ENCODE measurements at regions not wholly inside any gene's neighbourhood (a gene's known extent, or its start where the extent isn't known, plus 50 kb on each side); places are given as distances from the start of the nearest gene placed in this dataset.

DNA sequence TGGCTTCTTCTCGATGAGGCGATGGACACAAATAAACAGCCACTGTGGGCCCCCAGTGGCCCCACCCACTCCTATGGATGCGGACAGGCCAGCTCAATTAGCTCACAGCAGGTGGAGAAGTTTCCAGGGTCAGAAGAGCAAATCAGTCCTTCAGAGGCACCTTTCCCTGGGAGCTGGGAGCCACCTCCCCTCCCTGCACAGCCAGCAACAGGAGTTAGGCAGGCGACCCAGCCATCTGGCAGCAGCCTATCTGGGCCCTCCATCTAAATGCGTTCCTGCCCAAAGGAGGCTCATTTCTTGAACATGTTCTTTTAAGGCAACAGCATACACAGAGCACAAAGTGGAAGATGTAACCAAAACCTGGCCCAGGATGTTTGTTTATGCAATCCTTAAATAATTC, 211.9 kb upstream of the ARRDC4 start:
- TF ChIP-seq, protein P1, sequence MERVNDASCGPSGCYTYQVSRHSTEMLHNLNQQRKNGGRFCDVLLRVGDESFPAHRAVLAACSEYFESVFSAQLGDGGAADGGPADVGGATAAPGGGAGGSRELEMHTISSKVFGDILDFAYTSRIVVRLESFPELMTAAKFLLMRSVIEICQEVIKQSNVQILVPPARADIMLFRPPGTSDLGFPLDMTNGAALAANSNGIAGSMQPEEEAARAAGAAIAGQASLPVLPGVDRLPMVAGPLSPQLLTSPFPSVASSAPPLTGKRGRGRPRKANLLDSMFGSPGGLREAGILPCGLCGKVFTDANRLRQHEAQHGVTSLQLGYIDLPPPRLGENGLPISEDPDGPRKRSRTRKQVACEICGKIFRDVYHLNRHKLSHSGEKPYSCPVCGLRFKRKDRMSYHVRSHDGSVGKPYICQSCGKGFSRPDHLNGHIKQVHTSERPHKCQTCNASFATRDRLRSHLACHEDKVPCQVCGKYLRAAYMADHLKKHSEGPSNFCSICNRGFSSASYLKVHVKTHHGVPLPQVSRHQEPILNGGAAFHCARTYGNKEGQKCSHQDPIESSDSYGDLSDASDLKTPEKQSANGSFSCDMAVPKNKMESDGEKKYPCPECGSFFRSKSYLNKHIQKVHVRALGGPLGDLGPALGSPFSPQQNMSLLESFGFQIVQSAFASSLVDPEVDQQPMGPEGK (tag by site-specific recombination; IDR thresholded peaks at IDR 0.05) = no peak
- TF ChIP-seq ZNF140 (tag by site-specific recombination; IDR thresholded peaks at IDR 0.05) = no peak
- TF ChIP-seq ZNF223 (tag by site-specific recombination; IDR thresholded peaks at IDR 0.05) = no peak
- TF ChIP-seq, protein P2, sequence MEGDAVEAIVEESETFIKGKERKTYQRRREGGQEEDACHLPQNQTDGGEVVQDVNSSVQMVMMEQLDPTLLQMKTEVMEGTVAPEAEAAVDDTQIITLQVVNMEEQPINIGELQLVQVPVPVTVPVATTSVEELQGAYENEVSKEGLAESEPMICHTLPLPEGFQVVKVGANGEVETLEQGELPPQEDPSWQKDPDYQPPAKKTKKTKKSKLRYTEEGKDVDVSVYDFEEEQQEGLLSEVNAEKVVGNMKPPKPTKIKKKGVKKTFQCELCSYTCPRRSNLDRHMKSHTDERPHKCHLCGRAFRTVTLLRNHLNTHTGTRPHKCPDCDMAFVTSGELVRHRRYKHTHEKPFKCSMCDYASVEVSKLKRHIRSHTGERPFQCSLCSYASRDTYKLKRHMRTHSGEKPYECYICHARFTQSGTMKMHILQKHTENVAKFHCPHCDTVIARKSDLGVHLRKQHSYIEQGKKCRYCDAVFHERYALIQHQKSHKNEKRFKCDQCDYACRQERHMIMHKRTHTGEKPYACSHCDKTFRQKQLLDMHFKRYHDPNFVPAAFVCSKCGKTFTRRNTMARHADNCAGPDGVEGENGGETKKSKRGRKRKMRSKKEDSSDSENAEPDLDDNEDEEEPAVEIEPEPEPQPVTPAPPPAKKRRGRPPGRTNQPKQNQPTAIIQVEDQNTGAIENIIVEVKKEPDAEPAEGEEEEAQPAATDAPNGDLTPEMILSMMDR (tag by site-specific recombination; IDR thresholded peaks at IDR 0.05) = no peak
- TF ChIP-seq ZNF76 (tag by site-specific recombination; IDR thresholded peaks at IDR 0.05; ENCODE audit: borderline replicate concordance, low read depth) = no peak
- TF ChIP-seq ZFP37 (tag by site-specific recombination; IDR thresholded peaks at IDR 0.05) = no peak
- no peak for TF ChIP-seq ZFP41 (tag by site-specific recombination; IDR thresholded peaks at IDR 0.05; ENCODE audit: borderline replicate concordance)
- TF ChIP-seq, protein P3, sequence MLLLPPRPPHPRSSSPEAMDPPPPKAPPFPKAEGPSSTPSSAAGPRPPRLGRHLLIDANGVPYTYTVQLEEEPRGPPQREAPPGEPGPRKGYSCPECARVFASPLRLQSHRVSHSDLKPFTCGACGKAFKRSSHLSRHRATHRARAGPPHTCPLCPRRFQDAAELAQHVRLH (tag by site-specific recombination; IDR thresholded peaks at IDR 0.05) = no peak

All from HEK293 (cell line).